ENCODE measurements at regions not wholly inside any gene's neighbourhood (a gene's known extent, or its start where the extent isn't known, plus 50 kb on each side); places are given as distances from the start of the nearest gene placed in this dataset.

DNA sequence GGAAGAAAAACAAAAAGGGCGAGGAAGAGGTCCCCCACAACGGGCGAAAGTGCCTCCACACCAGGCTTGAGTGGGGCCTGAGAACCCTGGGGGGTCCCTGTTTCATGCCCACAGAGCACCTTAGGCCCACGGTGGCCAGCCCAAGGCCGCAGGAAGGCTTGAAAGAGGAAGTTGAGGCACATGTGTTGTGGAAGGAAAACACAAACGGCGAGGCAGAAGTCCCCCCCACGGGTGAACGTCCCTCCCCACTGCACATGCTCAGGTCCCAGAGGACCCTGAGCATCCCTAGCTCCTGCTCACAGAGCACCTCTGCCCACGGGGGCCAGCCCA is 371.5 kb downstream of the ALG10 start:
- no peak for DNase-seq (ENCODE audit: low read depth)
- H3K4me3 ChIP-seq (ENCODE audit: low read depth, low read length) = no peak overlapping the region
- TF ChIP-seq, protein P1, sequence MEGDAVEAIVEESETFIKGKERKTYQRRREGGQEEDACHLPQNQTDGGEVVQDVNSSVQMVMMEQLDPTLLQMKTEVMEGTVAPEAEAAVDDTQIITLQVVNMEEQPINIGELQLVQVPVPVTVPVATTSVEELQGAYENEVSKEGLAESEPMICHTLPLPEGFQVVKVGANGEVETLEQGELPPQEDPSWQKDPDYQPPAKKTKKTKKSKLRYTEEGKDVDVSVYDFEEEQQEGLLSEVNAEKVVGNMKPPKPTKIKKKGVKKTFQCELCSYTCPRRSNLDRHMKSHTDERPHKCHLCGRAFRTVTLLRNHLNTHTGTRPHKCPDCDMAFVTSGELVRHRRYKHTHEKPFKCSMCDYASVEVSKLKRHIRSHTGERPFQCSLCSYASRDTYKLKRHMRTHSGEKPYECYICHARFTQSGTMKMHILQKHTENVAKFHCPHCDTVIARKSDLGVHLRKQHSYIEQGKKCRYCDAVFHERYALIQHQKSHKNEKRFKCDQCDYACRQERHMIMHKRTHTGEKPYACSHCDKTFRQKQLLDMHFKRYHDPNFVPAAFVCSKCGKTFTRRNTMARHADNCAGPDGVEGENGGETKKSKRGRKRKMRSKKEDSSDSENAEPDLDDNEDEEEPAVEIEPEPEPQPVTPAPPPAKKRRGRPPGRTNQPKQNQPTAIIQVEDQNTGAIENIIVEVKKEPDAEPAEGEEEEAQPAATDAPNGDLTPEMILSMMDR (conservative IDR thresholded peaks at IDR 0.05; ENCODE audit: low read depth, low read length) = no peak

DNA sequence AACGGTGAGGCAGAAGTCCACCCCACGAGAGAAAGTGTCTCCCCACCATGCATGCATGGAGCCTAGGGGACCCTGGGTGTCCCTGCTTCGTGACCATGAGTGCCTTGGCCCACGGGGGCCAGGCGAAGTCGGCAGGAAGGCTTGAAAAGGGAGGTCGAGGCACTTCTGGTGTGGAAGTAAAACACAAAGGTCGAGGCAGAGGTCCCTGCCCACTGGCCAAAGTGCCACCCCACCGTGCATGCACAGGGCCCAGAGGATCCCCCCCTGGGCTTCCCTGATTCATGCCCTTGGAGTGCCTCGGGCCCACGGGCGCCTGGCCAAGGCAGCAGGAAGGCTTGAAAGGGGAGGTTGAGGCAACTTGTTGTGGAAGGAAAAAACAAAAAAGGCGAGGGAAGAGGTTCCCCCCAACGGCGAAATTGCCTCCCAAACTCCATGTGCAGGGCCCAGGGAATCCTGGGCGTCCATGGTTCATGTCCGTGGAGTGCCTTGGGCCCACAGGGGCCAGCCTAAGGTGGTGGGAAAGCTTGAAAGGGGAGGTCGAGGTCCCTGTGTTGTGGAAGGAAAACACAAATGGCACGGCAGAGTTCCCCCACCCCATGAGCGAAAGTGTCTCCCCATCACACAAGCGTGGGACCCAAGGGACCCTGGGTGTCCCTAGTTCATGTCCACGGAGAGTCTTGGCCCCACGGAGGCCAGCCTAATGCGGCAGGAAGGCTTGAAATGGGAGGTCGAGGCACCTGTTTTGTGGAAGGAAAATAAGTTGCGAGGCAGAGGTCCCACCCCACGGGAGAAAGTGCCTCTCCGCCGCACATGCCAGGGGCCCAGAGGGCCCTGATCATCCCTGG is 372.1 kb downstream of the ALG10 start:
- TF ChIP-seq, protein P1 (conservative IDR thresholded peaks at IDR 0.05; ENCODE audit: low read depth, low read length) = no peak
- no peak overlapping the region for H3K4me3 ChIP-seq (ENCODE audit: low read depth, low read length)
- DNase-seq (ENCODE audit: low read depth) = no peak

DNA sequence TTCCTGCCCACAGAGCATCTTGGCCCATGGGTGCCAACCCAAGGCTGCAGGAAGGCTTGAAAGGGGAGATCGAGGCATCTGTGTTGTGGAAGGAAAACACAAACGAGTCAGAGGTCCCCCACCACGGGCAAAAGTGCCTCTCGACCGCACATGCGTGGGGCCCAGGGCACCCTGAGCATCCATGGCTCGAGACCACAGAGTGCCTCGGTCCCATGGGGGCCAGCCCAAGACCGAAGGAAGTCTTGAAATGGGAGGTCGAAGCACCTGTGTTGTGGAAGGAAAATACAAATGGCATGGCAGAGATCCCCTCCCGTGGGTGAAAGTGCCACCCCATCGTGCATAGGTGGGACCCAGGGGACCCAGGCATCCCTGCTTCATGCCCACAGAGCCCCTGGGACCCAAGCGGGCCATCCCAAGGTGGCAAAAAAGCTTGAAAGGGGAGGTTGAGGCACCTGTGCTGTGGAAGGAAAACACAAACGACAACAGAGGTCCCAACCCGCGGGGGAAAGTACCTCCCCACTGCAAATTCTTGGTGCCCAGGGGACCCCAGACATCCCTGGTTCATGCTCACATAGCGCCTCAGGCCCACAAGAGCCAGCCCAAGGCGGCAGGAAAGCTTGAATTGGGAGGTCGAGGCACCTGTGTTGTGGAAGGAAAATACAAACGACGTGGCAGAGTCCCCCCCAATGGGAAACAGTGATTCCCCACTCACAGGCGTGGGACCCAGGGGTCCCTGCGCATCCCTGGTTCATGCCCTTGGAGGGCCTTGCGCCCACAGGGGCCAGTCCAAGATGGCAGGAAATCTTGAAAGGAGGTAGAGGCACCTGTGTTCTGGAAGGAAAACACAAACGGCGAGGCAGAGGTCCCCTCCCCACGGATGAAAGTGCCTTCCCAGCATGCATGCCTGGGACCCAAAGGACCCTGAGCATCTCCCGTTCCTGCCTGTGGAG is 373.0 kb downstream of the ALG10 start:
- TF ChIP-seq, protein P1 (conservative IDR thresholded peaks at IDR 0.05; ENCODE audit: low read depth, low read length) = no peak
- no peak for DNase-seq (ENCODE audit: low read depth)
- H3K4me3 ChIP-seq (ENCODE audit: low read depth, low read length) = no peak overlapping the region

DNA sequence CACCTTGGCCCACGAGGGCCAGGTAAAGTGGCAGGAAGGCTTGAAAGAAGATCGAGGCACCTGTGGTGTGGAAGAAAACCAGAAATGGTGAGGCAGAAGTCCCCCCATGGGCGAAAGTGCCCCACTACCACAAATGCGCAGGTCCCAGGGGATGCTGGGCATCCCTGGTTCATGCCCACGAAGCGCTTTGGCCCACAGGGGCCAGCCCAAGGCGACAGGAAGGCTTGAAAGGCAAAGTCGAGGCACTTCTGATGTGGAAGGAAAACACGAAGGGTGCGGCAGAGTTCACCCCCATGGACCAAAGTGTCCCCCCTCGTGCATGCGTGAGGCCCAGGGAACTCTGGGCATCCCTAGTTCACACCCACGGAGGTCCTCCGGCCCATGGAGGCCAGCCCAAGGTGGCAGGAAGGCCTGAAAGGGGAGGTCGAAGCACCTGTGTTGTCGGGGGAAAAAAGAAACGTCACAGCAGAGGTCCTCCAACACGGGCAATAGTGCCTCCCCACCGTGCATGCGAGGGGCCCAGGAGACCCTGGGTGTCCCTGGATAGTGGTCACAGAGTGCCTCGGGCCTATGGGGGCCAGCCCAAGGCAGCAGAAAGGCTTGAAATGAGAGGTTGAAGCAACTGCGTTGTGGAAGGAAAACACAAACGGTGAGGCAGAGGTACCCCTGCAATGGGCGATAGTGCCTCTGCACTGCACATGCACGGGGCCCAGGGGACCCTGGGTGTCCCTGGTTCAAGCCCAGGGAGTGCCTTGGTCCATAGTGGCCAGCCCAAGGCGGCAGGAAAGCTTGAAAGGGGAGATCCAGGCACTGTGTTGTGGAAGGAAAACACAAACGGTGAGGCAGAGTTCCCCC is 373.9 kb downstream of the ALG10 start:
- TF ChIP-seq, protein P1 (conservative IDR thresholded peaks at IDR 0.05; ENCODE audit: low read depth, low read length) = no peak
- DNase-seq (ENCODE audit: low read depth) = no peak

DNA sequence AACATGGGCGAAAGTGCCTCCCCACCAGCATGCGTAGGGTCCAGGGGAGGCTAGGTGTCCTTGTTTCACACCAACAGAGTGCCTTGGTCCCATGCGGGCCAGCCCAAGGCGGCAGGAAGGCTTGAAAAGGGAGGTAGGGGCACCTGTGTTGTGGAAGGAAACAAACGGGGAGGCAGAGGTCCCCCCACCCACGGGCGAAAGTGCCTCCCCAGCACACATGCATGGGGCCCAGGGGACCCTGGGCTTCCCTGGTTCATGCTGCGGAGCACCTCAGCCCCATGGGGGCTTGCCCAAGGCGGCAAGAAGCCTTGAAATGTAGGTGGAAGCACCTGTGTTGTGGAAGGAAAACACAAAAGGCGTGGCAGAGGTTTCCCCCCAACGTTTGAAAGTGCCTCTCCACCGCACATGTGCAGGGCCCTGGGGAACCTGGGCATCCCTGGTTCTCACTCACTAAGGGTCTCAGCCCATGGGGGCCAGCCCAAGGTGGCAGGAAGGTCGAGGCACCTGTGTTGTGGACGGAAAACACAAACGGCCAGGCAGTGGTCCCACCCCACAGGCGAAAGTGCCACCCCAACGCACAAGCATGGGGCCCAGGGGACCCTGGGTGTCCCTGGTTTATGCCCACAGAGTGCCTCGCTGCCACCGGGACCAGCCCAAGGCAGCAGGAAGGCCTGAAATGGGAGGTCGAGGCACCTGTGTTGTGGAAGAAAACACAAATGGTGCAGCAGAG is 374.7 kb downstream of the ALG10 start:
- no peak overlapping the region for H3K4me3 ChIP-seq (ENCODE audit: low read depth, low read length)
- TF ChIP-seq, protein P1 (conservative IDR thresholded peaks at IDR 0.05; ENCODE audit: low read depth, low read length) = no peak
- no peak for DNase-seq (ENCODE audit: low read depth)

More for the DNA sequence above, 373.9 kb downstream of the ALG10 start:
- H3K4me3 ChIP-seq (ENCODE audit: low read depth, low read length) = no peak overlapping the region
